HL-60 (cell line): ENCODE measurements at regions not wholly inside any gene's neighbourhood (a gene's known extent, or its start where the extent isn't known, plus 50 kb on each side); places are given as distances from the start of the nearest gene placed in this dataset.

Experiments
- GABPA ChIP-seq: IDR thresholded peaks from 2 replicates; pipeline ENCODE4 v1.6.1; 2012; ENCODE audit warnings: low read depth
- POLR2AphosphoS5 ChIP-seq: IDR thresholded peaks from 2 replicates; pipeline ENCODE4 v1.6.1; 2012; ENCODE audit warnings: low read depth
- REST ChIP-seq: IDR thresholded peaks from 2 replicates; pipeline ENCODE4 v1.6.1; 2012; ENCODE audit warnings: low read depth; ENCODE audit not compliant: insufficient replicate concordance
- TF ChIP-seq, protein P1 (sequence below): IDR thresholded peaks from one replicate; pipeline ENCODE4 v1.5.1; 2011; ENCODE audit warnings: low read length, control low read depth, inconsistent platforms; ENCODE audit not compliant: insufficient read depth

- TF ChIP-seq, protein P1, sequence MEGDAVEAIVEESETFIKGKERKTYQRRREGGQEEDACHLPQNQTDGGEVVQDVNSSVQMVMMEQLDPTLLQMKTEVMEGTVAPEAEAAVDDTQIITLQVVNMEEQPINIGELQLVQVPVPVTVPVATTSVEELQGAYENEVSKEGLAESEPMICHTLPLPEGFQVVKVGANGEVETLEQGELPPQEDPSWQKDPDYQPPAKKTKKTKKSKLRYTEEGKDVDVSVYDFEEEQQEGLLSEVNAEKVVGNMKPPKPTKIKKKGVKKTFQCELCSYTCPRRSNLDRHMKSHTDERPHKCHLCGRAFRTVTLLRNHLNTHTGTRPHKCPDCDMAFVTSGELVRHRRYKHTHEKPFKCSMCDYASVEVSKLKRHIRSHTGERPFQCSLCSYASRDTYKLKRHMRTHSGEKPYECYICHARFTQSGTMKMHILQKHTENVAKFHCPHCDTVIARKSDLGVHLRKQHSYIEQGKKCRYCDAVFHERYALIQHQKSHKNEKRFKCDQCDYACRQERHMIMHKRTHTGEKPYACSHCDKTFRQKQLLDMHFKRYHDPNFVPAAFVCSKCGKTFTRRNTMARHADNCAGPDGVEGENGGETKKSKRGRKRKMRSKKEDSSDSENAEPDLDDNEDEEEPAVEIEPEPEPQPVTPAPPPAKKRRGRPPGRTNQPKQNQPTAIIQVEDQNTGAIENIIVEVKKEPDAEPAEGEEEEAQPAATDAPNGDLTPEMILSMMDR: no peak
- no peak for TF ChIP-seq GABPA
- TF ChIP-seq POLR2AphosphoS5: no peak
- TF ChIP-seq REST: no peak
Observed at GRCh38 chr5:2091921-2092320, 209.2 kb upstream of the IRX4 start.
